Fibroblast of villous mesenchyme (primary cell): ENCODE measurements at regions not wholly inside any gene's neighbourhood (a gene's known extent, or its start where the extent isn't known, plus 50 kb on each side); places are given as distances from the start of the nearest gene placed in this dataset.

Experiments
- DNase-seq: peaks from one replicate; pipeline ENCODE4 v3.0.0-alpha.2; 2010; ENCODE audit warnings: low read depth
- H3K4me3 ChIP-seq: 2 replicates; pipeline ENCODE4 v1.5.1; 2011; ENCODE audit warnings: low read depth, mild to moderate bottlenecking, low read length
- TF ChIP-seq, protein P1 (sequence below): IDR thresholded peaks from 2 replicates; pipeline ENCODE4 v1.5.1; 2012; ENCODE audit warnings: low read depth, mild to moderate bottlenecking, low read length; ENCODE audit not compliant: insufficient read depth

GRCh38 chr5:154131817-154132216, 58.7 kb upstream of the GALNT10 start:
- TF ChIP-seq, protein P1, sequence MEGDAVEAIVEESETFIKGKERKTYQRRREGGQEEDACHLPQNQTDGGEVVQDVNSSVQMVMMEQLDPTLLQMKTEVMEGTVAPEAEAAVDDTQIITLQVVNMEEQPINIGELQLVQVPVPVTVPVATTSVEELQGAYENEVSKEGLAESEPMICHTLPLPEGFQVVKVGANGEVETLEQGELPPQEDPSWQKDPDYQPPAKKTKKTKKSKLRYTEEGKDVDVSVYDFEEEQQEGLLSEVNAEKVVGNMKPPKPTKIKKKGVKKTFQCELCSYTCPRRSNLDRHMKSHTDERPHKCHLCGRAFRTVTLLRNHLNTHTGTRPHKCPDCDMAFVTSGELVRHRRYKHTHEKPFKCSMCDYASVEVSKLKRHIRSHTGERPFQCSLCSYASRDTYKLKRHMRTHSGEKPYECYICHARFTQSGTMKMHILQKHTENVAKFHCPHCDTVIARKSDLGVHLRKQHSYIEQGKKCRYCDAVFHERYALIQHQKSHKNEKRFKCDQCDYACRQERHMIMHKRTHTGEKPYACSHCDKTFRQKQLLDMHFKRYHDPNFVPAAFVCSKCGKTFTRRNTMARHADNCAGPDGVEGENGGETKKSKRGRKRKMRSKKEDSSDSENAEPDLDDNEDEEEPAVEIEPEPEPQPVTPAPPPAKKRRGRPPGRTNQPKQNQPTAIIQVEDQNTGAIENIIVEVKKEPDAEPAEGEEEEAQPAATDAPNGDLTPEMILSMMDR, result no peak

DNA sequence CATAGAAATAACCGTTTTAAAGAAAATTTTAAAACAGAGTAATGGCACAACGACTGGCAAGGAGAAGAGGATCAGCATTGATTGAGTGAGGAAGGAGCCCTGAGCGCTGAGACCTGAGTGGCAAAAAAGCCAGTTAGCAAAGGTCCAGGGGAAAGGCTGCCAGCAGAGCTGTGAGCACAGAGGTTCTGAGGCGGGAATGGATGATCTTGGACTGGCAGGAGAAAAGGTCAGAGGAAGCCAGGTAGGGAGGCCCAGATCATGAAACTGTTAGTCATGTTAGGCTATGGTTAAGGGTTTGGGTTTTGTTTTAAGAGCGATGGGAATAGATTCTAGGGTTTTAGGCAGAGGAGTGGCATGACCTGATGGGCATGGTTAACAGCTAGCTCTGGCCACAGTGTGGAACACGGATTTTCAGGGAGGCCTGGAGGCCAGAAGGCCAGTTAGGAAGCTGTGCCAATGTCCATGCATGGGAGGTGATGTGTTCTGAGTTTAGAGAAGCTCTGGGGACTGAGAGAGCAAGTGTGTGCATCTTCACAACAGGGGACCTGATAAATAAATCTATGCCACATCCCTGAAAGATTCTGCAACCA, 57.7 kb upstream of the GALNT10 start:
- no peak for DNase-seq
- no peak overlapping the region for H3K4me3 ChIP-seq
- TF ChIP-seq, protein P1, result no peak

More at GRCh38 chr5:154131817-154132216, 58.7 kb upstream of the GALNT10 start:
- DNase-seq, result no peak
- H3K4me3 ChIP-seq, result no peak overlapping the region

DNA sequence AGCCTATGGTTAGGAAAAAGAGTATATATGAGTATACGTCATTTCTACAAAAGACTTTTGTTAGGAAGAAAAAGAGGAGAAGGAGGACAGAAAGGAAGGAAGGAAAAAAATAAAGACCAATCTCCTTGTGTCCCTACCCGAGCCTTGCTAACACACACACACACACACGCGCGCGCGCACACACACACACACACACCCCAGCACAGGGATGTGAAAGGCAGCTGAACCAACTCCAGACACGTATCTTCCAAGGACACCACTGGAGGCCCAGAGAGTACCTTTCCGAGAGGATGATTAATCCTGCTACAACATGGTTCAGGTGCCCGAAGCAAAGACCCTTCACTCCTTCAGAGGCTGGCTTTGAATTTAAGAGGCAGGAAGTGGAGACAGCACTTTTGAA, 56.9 kb upstream of the GALNT10 start:
- H3K4me3 ChIP-seq, result no peak overlapping the region
- DNase-seq, result no peak
- TF ChIP-seq, protein P1, result no peak

DNA sequence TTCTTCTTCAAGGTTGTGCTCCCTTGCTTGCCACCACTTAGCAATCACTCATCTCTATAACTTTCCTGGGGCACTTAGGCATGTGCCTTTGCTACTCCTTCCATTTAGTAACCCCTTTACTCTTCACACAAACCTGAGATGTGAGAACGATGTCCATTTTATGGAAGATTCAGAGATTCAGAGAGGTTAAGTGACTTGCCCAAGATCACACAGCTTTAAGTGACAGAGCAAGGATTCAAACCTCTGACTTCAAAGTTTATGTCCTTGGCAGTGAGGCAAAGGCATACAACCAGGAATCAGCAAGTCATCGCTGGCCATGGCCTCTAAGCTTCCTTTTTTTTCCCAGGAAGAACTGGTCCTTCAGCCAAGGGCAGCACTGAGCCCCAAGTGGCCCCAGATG, 56.0 kb upstream of the GALNT10 start:
- no peak overlapping the region for H3K4me3 ChIP-seq
- TF ChIP-seq, protein P1, result no peak
- no peak for DNase-seq

GRCh38 chr5:154135125-154135817, 55.3 kb upstream of the GALNT10 start:
- H3K4me3 ChIP-seq, result no peak overlapping the region
- TF ChIP-seq, protein P1, result no peak
- no peak for DNase-seq

DNA sequence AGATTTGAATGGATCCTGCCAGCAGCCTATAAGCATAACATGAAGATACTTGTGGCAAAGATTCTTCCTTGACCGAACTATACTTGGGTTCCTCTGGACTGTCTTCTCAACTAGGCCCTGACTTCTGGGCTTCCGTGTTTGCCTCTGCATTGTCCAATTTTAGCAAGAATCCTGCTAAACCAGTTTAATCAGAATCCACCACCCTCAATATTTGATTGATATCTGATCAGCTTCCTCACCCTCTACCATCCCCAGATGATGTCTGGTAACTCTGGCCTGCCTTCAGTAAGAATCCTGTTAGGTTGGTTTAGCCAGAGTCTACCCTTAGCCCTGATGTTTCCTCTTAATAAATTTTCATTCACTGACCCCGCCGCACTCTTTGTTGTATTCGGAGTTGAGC, 54.4 kb upstream of the GALNT10 start:
- TF ChIP-seq, protein P1, result no peak
- H3K4me3 ChIP-seq, result no peak overlapping the region
- DNase-seq, result no peak

DNA sequence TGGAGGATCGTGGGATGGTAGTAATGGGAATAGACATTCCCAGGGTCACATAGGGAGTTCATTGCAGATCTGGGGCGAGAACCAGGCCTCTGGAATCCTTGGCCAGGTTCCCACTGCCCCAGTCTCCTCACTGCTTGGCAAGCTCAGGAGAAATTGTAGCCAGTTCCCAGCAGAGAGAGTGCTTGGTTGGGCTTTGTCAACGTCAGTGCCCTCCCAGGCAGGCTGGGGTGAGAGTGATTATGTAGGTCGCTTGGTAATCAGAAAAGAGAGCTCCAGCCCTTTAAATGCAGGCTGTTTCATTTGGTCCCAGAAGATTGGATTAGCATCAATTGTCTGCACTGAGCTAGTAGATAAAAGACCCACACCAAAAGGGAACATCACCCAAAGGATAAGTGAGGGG, 51.8 kb upstream of the GALNT10 start:
- H3K4me3 ChIP-seq, result no peak overlapping the region
- no peak for DNase-seq
- TF ChIP-seq, protein P1, result no peak
